DMS 273 (cell line): ENCODE measurements at regions not wholly inside any gene's neighbourhood (a gene's known extent, or its start where the extent isn't known, plus 50 kb on each side); places are given as distances from the start of the nearest gene placed in this dataset.

Experiments used
- DNase-seq: peaks from one replicate; lab custom pipeline; 2025; ENCODE audit not compliant: unreplicated experiment; lab: John Stamatoyannopoulos, UW

DNA sequence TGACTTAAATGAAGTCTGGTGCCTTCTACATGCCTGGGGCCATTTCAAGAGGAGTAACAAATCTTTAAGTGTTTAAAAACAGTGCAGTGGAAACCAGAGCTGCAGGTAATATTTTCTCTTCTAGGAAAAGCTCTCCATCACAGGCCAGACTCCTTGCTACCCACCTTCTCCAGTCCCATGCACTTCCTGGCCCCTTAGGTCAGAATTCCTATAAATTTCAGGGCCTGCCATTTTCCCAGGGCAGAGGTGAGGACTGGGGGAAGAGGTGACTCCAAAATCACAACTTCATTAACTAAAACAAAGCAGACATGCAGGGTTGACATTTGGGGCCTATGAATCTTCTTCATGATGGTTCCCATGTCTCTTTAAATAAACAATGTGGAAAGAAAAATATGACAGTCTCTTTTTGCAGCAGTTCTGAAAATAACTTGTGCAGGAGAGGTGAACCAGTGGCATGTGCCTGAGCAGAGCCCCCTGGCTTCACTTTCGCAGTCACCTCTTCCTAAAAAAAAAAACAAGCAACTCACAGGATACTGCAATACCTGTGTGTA, 63.7 kb upstream of the TANC1 start:
- DNase-seq: no peak

GRCh38 chr2:158905341-158905740, 63.1 kb upstream of the TANC1 start:
- DNase-seq: no peak

- DNase-seq: no peak
These were observed 62.7 kb upstream of the TANC1 start for GRCh38 chr2:158905784-158906183.

- DNase-seq: no peak
These were observed 60.4 kb upstream of the TANC1 start for GRCh38 chr2:158907926-158908456.

- no peak for DNase-seq
These were observed 56.3 kb upstream of the TANC1 start for GRCh38 chr2:158912112-158912511.

GRCh38 chr2:158912765-158913164, 55.7 kb upstream of the TANC1 start:
- no peak for DNase-seq

DNA sequence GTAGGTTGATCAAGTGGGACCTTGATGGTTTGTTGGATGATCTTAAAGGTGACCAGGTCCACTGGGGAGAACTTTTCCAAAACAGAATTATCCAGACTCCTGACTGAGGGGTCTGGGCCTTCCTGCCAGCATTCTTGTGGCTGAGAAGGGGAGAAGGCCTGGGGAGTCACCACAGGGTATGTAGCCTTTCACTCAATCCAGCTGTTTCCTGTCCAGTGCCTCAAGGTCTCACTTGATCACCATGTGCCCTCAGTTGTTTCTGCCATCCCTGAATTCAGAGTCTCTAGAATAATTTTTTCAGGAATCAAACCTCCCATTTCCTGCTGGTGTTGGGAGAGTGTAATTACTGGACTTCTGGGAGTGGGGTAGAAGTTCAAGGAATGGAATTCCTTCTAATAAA, 54.4 kb upstream of the TANC1 start:
- DNase-seq: no peak

GRCh38 chr2:158914731-158915130, 53.7 kb upstream of the TANC1 start:
- DNase-seq: no peak

DNA sequence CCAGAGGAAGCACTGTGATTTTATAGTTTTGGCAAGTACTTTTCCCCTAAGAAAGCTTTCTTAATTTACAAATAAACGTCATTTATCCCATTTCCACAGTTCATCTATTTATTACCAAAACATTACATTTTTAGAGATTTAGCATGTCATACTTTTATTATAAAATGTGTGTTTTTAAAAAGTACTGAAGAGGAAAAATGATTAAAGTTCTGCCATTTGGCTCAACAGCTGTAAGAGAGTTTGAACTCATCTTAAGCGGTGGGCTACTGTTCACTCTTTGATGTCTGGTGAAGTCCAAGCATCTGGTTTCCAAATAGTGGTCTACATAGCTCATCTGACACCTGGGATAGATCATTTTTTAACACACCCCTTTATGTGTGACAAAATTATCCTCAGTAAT, 51.3 kb upstream of the TANC1 start:
- no peak for DNase-seq

- DNase-seq: no peak
These were observed 50.0 kb upstream of the TANC1 start for GRCh38 chr2:158918452-158918851.
